ENCODE measurements at regions not wholly inside any gene's neighbourhood (a gene's known extent, or its start where the extent isn't known, plus 50 kb on each side); places are given as distances from the start of the nearest gene placed in this dataset.

GRCh38 chr16:11440657-11441012 is 95.4 kb downstream of the RMI2 start:
- no peak for DNase-seq (ENCODE audit: low spot score)

- no peak for DNase-seq (ENCODE audit: low spot score)
These were observed 100.2 kb downstream of the RMI2 start for GRCh38 chr16:11445486-11445885.

- DNase-seq (ENCODE audit: low spot score), result no peak
These were observed 101.4 kb downstream of the RMI2 start for GRCh38 chr16:11446566-11447119.

GRCh38 chr16:11447272-11447671 is 102.0 kb downstream of the RMI2 start:
- no peak for DNase-seq (ENCODE audit: low spot score)

- DNase-seq (ENCODE audit: low spot score), result no peak
These were observed 102.6 kb downstream of the RMI2 start for GRCh38 chr16:11447836-11448235.

GRCh38 chr16:11448796-11449416 is 103.6 kb downstream of the RMI2 start:
- no peak for DNase-seq (ENCODE audit: low spot score)

- no peak for DNase-seq (ENCODE audit: low spot score)
These were observed 104.5 kb downstream of the RMI2 start for GRCh38 chr16:11449716-11450115.

- DNase-seq (ENCODE audit: low spot score), result no peak
These were observed 104.9 kb downstream of the RMI2 start for GRCh38 chr16:11450136-11450535.

- no peak for DNase-seq (ENCODE audit: low spot score)
These were observed 107.0 kb downstream of the RMI2 start for GRCh38 chr16:11452298-11452697.

- no peak for DNase-seq (ENCODE audit: low spot score)
These were observed 107.6 kb downstream of the RMI2 start for GRCh38 chr16:11452746-11453389.

GRCh38 chr16:11456741-11457140 is 111.5 kb downstream of the RMI2 start:
- DNase-seq (ENCODE audit: low spot score), result no peak

- DNase-seq (ENCODE audit: low spot score), result no peak
These were observed 114.5 kb downstream of the RMI2 start for GRCh38 chr16:11459722-11460121.

- no peak for DNase-seq (ENCODE audit: low spot score)
These were observed 115.7 kb downstream of the RMI2 start for GRCh38 chr16:11460820-11461594.

- DNase-seq (ENCODE audit: low spot score), result no peak
These were observed 116.3 kb downstream of the RMI2 start for GRCh38 chr16:11461595-11461990.

GRCh38 chr16:11462036-11462435 is 116.8 kb downstream of the RMI2 start:
- DNase-seq (ENCODE audit: low spot score), result no peak

- DNase-seq (ENCODE audit: low spot score), result no peak
These were observed 117.6 kb downstream of the RMI2 start for GRCh38 chr16:11462861-11463260.

- no peak for DNase-seq (ENCODE audit: low spot score)
These were observed 119.0 kb downstream of the RMI2 start for GRCh38 chr16:11464241-11464640.

GRCh38 chr16:11465675-11466074 is 120.4 kb downstream of the RMI2 start:
- no peak for DNase-seq (ENCODE audit: low spot score)

- DNase-seq (ENCODE audit: low spot score), result no peak
These were observed 115.9 kb downstream of the LITAF start for GRCh38 chr16:11470676-11471415.

GRCh38 chr16:11471548-11471947 is 115.2 kb downstream of the LITAF start:
- no peak for DNase-seq (ENCODE audit: low spot score)

- DNase-seq (ENCODE audit: low spot score), result no peak
These were observed 114.3 kb downstream of the LITAF start for GRCh38 chr16:11472410-11472809.

GRCh38 chr16:11472851-11473250 is 113.9 kb downstream of the LITAF start:
- no peak for DNase-seq (ENCODE audit: low spot score)
